ENCODE measurements at regions not wholly inside any gene's neighbourhood (a gene's known extent, or its start where the extent isn't known, plus 50 kb on each side); places are given as distances from the start of the nearest gene placed in this dataset.

DNA sequence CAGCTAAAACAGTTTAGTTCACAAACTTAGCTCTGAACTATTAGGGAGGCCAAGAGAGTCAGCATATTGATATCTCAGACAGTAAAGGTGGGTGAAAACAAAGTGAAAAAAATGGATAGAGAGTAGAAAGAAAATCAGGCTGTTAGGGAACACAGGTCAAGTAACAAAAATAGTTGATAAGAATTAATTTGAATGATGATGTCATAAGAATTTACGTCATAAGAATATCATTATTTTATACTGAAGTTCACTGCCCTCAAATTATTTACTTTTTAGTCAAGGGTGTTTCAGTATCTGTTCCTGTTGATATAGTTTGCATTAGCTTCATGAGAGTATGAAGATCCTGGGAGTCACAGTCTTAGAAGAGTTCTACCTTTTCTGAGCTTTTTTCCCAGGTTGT lies 1134.6 kb downstream of the SI start:
- DNase-seq (ENCODE audit: low read depth, low spot score), result no peak
- Histone ChIP-seq H3K27me3 (ENCODE audit: insufficient read depth, low read length) (no peaks in the 10 kb centered on the region), H3K79me2 (ENCODE audit: insufficient read depth, low read length) (no peaks in the 10 kb centered on the region), H3K4me1 (ENCODE audit: control insufficient read depth in 1 of 2, insufficient read depth in 2 of 2, low read length in 2 of 2) (peaks cover 7 to 13% of the 10 kb centered on the region in 2 experiments; a peak in 3 of 4 replicates), H3K36me3 (ENCODE audit: control insufficient read depth in 1 of 2, insufficient read depth in 2 of 2, low read length in 2 of 2) (no peaks in the 10 kb centered on the region), H2AFZ (ENCODE audit: low read depth, low read length, poor library complexity, severe bottlenecking) (no peak overlapping the region), H3K9ac (ENCODE audit: low read length) (no peak overlapping the region), H3K9me3 (ENCODE audit: control insufficient read depth in 1 of 2, insufficient read depth in 1 of 2, low read depth in 1 of 2, low read length in 2 of 2) (peaks cover 0 to 3% of the 10 kb centered on the region in 2 experiments; a peak in 1 of 4 replicates), H3K4me2 (ENCODE audit: low read length) (no peak overlapping the region), H4K20me1 (ENCODE audit: insufficient read depth) (no peaks in the 10 kb centered on the region), H3K9me2 (ENCODE audit: insufficient read depth) (no peaks in the 10 kb centered on the region), H3K27ac (ENCODE audit: low read depth, low read length) (no peak overlapping the region), H3K4me3 (replicated peaks in 1 of 2; ENCODE audit: low read depth in 1 of 2, low read length in 2 of 2) (no peak overlapping the region)
- BruUV-seq (replicated peaks), result no TSS peak
- TF ChIP-seq EZH2phosphoT487 (IDR thresholded peaks at IDR 0.05; ENCODE audit: borderline replicate concordance) (no peak), SRF (IDR thresholded peaks at IDR 0.05; ENCODE audit: low read depth) (no peak), JUND (IDR thresholded peaks at IDR 0.05) (no peak), ELF1 (IDR thresholded peaks at IDR 0.05; ENCODE audit: borderline replicate concordance, low read depth) (no peak), ZFX (IDR thresholded peaks at IDR 0.05) (no peak), ZNF274 (IDR thresholded peaks at IDR 0.05; ENCODE audit: low read depth, low read length) (no peak), POLR2AphosphoS5 (IDR thresholded peaks at IDR 0.05; ENCODE audit: low read depth, low read length) (no peak), TCF7L2 (IDR thresholded peaks at IDR 0.05; ENCODE audit: borderline replicate concordance, extremely low read depth, insufficient read depth, insufficient read length) (no peak), CBX3 (IDR thresholded peaks at IDR 0.05; ENCODE audit: low read depth) (no peak), CEBPB (IDR thresholded peaks at IDR 0.05; ENCODE audit: low read depth) (no peak), POLR2A (IDR thresholded peaks at IDR 0.05; ENCODE audit: borderline replicate concordance, extremely low read depth, insufficient read depth, insufficient read length) (no peak), YY1 (IDR thresholded peaks at IDR 0.05; ENCODE audit: extremely low read depth, insufficient replicate concordance, low read depth, low read length) (no peak), SIN3A (IDR thresholded peaks at IDR 0.05; ENCODE audit: low read depth) (no peak), EZH2 (IDR thresholded peaks at IDR 0.05) (no peak), FOSL1 (IDR thresholded peaks at IDR 0.05; ENCODE audit: low read depth) (no peak), EGR1 (IDR thresholded peaks at IDR 0.05; ENCODE audit: low read depth) (no peak)
- TF ChIP-seq, protein P1, sequence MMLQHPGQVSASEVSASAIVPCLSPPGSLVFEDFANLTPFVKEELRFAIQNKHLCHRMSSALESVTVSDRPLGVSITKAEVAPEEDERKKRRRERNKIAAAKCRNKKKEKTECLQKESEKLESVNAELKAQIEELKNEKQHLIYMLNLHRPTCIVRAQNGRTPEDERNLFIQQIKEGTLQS (IDR thresholded peaks at IDR 0.05), result no peak
- TF ChIP-seq, protein P2, sequence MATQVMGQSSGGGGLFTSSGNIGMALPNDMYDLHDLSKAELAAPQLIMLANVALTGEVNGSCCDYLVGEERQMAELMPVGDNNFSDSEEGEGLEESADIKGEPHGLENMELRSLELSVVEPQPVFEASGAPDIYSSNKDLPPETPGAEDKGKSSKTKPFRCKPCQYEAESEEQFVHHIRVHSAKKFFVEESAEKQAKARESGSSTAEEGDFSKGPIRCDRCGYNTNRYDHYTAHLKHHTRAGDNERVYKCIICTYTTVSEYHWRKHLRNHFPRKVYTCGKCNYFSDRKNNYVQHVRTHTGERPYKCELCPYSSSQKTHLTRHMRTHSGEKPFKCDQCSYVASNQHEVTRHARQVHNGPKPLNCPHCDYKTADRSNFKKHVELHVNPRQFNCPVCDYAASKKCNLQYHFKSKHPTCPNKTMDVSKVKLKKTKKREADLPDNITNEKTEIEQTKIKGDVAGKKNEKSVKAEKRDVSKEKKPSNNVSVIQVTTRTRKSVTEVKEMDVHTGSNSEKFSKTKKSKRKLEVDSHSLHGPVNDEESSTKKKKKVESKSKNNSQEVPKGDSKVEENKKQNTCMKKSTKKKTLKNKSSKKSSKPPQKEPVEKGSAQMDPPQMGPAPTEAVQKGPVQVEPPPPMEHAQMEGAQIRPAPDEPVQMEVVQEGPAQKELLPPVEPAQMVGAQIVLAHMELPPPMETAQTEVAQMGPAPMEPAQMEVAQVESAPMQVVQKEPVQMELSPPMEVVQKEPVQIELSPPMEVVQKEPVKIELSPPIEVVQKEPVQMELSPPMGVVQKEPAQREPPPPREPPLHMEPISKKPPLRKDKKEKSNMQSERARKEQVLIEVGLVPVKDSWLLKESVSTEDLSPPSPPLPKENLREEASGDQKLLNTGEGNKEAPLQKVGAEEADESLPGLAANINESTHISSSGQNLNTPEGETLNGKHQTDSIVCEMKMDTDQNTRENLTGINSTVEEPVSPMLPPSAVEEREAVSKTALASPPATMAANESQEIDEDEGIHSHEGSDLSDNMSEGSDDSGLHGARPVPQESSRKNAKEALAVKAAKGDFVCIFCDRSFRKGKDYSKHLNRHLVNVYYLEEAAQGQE (IDR thresholded peaks at IDR 0.05; ENCODE audit: low read depth), result no peak
- TF ChIP-seq, protein P3, sequence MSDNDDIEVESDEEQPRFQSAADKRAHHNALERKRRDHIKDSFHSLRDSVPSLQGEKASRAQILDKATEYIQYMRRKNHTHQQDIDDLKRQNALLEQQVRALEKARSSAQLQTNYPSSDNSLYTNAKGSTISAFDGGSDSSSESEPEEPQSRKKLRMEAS (IDR thresholded peaks at IDR 0.05), result no peak
- TF ChIP-seq, protein P4, sequence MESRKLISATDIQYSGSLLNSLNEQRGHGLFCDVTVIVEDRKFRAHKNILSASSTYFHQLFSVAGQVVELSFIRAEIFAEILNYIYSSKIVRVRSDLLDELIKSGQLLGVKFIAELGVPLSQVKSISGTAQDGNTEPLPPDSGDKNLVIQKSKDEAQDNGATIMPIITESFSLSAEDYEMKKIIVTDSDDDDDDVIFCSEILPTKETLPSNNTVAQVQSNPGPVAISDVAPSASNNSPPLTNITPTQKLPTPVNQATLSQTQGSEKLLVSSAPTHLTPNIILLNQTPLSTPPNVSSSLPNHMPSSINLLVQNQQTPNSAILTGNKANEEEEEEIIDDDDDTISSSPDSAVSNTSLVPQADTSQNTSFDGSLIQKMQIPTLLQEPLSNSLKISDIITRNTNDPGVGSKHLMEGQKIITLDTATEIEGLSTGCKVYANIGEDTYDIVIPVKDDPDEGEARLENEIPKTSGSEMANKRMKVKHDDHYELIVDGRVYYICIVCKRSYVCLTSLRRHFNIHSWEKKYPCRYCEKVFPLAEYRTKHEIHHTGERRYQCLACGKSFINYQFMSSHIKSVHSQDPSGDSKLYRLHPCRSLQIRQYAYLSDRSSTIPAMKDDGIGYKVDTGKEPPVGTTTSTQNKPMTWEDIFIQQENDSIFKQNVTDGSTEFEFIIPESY (IDR thresholded peaks at IDR 0.05; ENCODE audit: extremely low read depth, insufficient replicate concordance, low read length), result no peak
- no peak for ATAC-seq
- CTCF ChIA-PET, result no interaction called here
- intact Hi-C loops (cut with micrococcal nuclease), result no loop called here
- RAD21 ChIA-PET (ENCODE audit: low non-redundant PET in 1 of 2, low total read pairs in 2 of 2, uncharacterized antibody in 2 of 2, unreplicated experiment in 2 of 2), result no interaction called here
- POLR2A ChIA-PET, result no interaction called here

All from HCT116 (cell line).